ENCODE measurements at regions not wholly inside any gene's neighbourhood (a gene's known extent, or its start where the extent isn't known, plus 50 kb on each side); places are given as distances from the start of the nearest gene placed in this dataset.

GRCh38 chr2:52097071-52097470 is 1065.1 kb upstream of the NRXN1 start:
- Histone ChIP-seq H2AFZ (no peak overlapping the region), H3K4me1 (ENCODE audit: insufficient read depth) (no peaks in the 10 kb centered on the region), H3K36me3 (ENCODE audit: insufficient read depth) (no peaks in the 10 kb centered on the region), H4K20me1 (replicated peaks; ENCODE audit: insufficient read depth) (no peaks in the 10 kb centered on the region), H3K4me3 (no peak overlapping the region), H3K9me2 (ENCODE audit: insufficient read depth) (no peaks in the 10 kb centered on the region), H3K79me2 (replicated peaks; ENCODE audit: insufficient read depth) (no peaks in the 10 kb centered on the region), H3K4me2 (no peak overlapping the region), H3K27me3 (ENCODE audit: insufficient read depth) (no peaks in the 10 kb centered on the region), H3F3A (replicated peaks; ENCODE audit: low read depth) (no peaks in the 10 kb centered on the region), H3K27ac (ENCODE audit: low read depth) (no peak overlapping the region)
- no peak overlapping the region for H3K27ac Mint-ChIP-seq
- TF ChIP-seq ZNF462 (CRISPR knock-in tag; IDR thresholded peaks at IDR 0.05) (no peak), CTCF (conservative IDR thresholded peaks at IDR 0.05; ENCODE audit: low read depth in 2 of 2) (no peak), STAT1 (IDR thresholded peaks at IDR 0.05; ENCODE audit: unreplicated experiment) (no peak), REST (IDR thresholded peaks at IDR 0.05; ENCODE audit: unreplicated experiment) (no peak), ETS1 (IDR thresholded peaks at IDR 0.05) (no peak), JUNB (IDR thresholded peaks at IDR 0.05; ENCODE audit: unreplicated experiment) (no peak), CREB1 (CRISPR knock-in tag; IDR thresholded peaks at IDR 0.05; ENCODE audit: low read depth) (no peak), ZNF114 (CRISPR knock-in tag; IDR thresholded peaks at IDR 0.05) (no peak), POLR2AphosphoS5 (IDR thresholded peaks at IDR 0.05; ENCODE audit: low read depth) (no peak), EZH2phosphoT487 (IDR thresholded peaks at IDR 0.05; ENCODE audit: unreplicated experiment) (no peak), ZNF331 (CRISPR knock-in tag; IDR thresholded peaks at IDR 0.05; ENCODE audit: low read depth) (no peak), NANOG (IDR thresholded peaks at IDR 0.05; ENCODE audit: borderline replicate concordance) (no peak), EZH2 (IDR thresholded peaks at IDR 0.05; ENCODE audit: low read depth, unreplicated experiment) (no peak)
- ATAC-seq (no peak), DNase-seq (ENCODE audit: low spot score) (no peak)
- no peaks in the 10 kb centered on the region for H3K4me1 Mint-ChIP-seq
- H3K36me3 Mint-ChIP-seq (ENCODE audit: low read depth): no peaks in the 10 kb centered on the region
- no peaks in the 10 kb centered on the region for H3K9me3 Mint-ChIP-seq
- H3K4me3 Mint-ChIP-seq: no peak overlapping the region
- H3K27me3 Mint-ChIP-seq (ENCODE audit: insufficient read depth, low read depth, poor library complexity): no peaks in the 10 kb centered on the region

Measured in GM23338 (cell line).